SK-N-SH treated with all-trans-retinoic acid at 6 μM for 48 hours (cell line): ENCODE measurements at regions not wholly inside any gene's neighbourhood (a gene's known extent, or its start where the extent isn't known, plus 50 kb on each side); places are given as distances from the start of the nearest gene placed in this dataset.

ENCODE experiments used
- ATAC-seq: fragments of 200-7000 bp; cut with Tn5 transposase; 3 replicates; pipeline ENCODE4 v1.9.1; 2020; ENCODE audit warnings: mild to moderate bottlenecking, moderate library complexity
- ARNTL ChIP-seq: fragments of 450-650 bp; formaldehyde crosslinking; IDR thresholded peaks from 2 replicates; pipeline ENCODE4 v1.5.0; 2020; ENCODE audit warnings: low read depth, mild to moderate bottlenecking, moderate library complexity, borderline replicate concordance
- BACH2 ChIP-seq: fragments of 250-450 bp; sonication (Bioruptor Pico); IDR thresholded peaks from 2 replicates; pipeline ENCODE4 v1.9.0; 2021; ENCODE audit warnings: mild to moderate bottlenecking, borderline replicate concordance
- CREB5 ChIP-seq: fragments of 250-450 bp; sonication (Bioruptor Pico); IDR thresholded peaks from 2 replicates; pipeline ENCODE4 v1.5.1; 2020; ENCODE audit warnings: low read depth, mild to moderate bottlenecking, moderate library complexity
- CSDC2 ChIP-seq: fragments of 250-450 bp; sonication (Bioruptor Pico); IDR thresholded peaks from 2 replicates; pipeline ENCODE4 v1.5.0; 2020; ENCODE audit warnings: mild to moderate bottlenecking, moderate library complexity
- CSRNP3 ChIP-seq: fragments of 250-450 bp; sonication (Bioruptor Pico); IDR thresholded peaks from 2 replicates; pipeline ENCODE4 v1.5.1; 2021; ENCODE audit warnings: mild to moderate bottlenecking, moderate library complexity
- ESRRG ChIP-seq: fragments of 250-450 bp; sonication (Bioruptor Pico); IDR thresholded peaks from 2 replicates; pipeline ENCODE4 v1.6.1; 2021; ENCODE audit warnings: mild to moderate bottlenecking
- GLIS3 ChIP-seq: fragments of 250-450 bp; sonication (Bioruptor Pico); IDR thresholded peaks from 2 replicates; pipeline ENCODE4 v1.5.0; 2020; ENCODE audit warnings: mild to moderate bottlenecking, moderate library complexity
- ISL1 ChIP-seq: fragments of 250-450 bp; sonication (Bioruptor Pico); IDR thresholded peaks from 2 replicates; pipeline ENCODE4 v2.1.2; 2022; ENCODE audit warnings: mild to moderate bottlenecking, moderate library complexity
- OSR1 ChIP-seq: fragments of 250-450 bp; sonication (Bioruptor Pico); IDR thresholded peaks from 2 replicates; pipeline ENCODE4 v1.8.0; 2022; ENCODE audit warnings: moderate library complexity, mild to moderate bottlenecking, inconsistent platforms
- PPARA ChIP-seq: fragments of 250-450 bp; sonication (Bioruptor Pico); IDR thresholded peaks from 2 replicates; pipeline ENCODE4 v1.5.0; 2020; ENCODE audit warnings: mild to moderate bottlenecking, borderline replicate concordance
- TCF4 ChIP-seq: fragments of 250-450 bp; sonication (Bioruptor Pico); IDR thresholded peaks from 2 replicates; pipeline ENCODE4 v1.8.0; 2021; ENCODE audit warnings: mild to moderate bottlenecking, moderate library complexity, borderline replicate concordance
- TOX ChIP-seq: fragments of 250-450 bp; sonication (Bioruptor Pico); IDR thresholded peaks from 2 replicates; pipeline ENCODE4 v1.8.0; 2021; ENCODE audit warnings: mild to moderate bottlenecking, moderate library complexity, borderline replicate concordance
- ZC3H10 ChIP-seq: fragments of 250-450 bp; sonication (Bioruptor Pico); IDR thresholded peaks from 2 replicates; pipeline ENCODE4 v1.5.1; 2021; ENCODE audit warnings: mild to moderate bottlenecking, moderate library complexity
- ZFP3 ChIP-seq: fragments of 250-450 bp; sonication (Bioruptor Pico); IDR thresholded peaks from 2 replicates; pipeline ENCODE4 v1.5.0; 2020; ENCODE audit warnings: mild to moderate bottlenecking, moderate library complexity
- ZFP30 ChIP-seq: fragments of 450-650 bp; formaldehyde crosslinking; IDR thresholded peaks from 2 replicates; pipeline ENCODE4 v1.5.0; 2022; ENCODE audit warnings: mild to moderate bottlenecking, moderate library complexity
- ZNF565 ChIP-seq: fragments of 450-650 bp; formaldehyde crosslinking; conservative IDR thresholded peaks from 2 replicates; pipeline ENCODE4 v1.5.0; 2020; ENCODE audit warnings: low read depth, mild to moderate bottlenecking, moderate library complexity
- ZNF70 ChIP-seq: fragments of 450-650 bp; formaldehyde crosslinking; IDR thresholded peaks from 2 replicates; pipeline ENCODE4 v1.5.0; 2020; ENCODE audit warnings: mild to moderate bottlenecking, moderate library complexity
- ZNF8 ChIP-seq: fragments of 450-650 bp; formaldehyde crosslinking; IDR thresholded peaks from 2 replicates; pipeline ENCODE4 v1.5.0; 2020; ENCODE audit warnings: mild to moderate bottlenecking, moderate library complexity
- TF ChIP-seq, protein P1 (sequence below): fragments of 250-450 bp; sonication (Bioruptor Pico); IDR thresholded peaks from 2 replicates; pipeline ENCODE4 v1.5.0; 2020; ENCODE audit warnings: mild to moderate bottlenecking, moderate library complexity
- TF ChIP-seq, protein P2 (sequence below): fragments of 250-450 bp; sonication (Bioruptor Pico); IDR thresholded peaks from 2 replicates; pipeline ENCODE4 v1.8.0; 2020; ENCODE audit warnings: mild to moderate bottlenecking, moderate library complexity, borderline replicate concordance
- TF ChIP-seq, protein P3 (sequence below): fragments of 250-450 bp; sonication (Bioruptor Pico); IDR thresholded peaks from 2 replicates; pipeline ENCODE4 v1.8.0; 2021; ENCODE audit warnings: low read depth, mild to moderate bottlenecking, moderate library complexity, borderline replicate concordance

GRCh38 chrX:51026862-51027261 lies 116.3 kb downstream of the BMP15 start:
- no peak for ATAC-seq
- TF ChIP-seq BACH2, result no peak

- ATAC-seq, result no peak
- TF ChIP-seq ISL1 (CRISPR knock-in tag) (no peak), PPARA (CRISPR knock-in tag) (no peak), ESRRG (no peak), TCF4 (CRISPR knock-in tag) (no peak), ARNTL (CRISPR knock-in tag) (no peak), CREB5 (CRISPR knock-in tag) (no peak), TOX (CRISPR knock-in tag) (no peak), ZFP3 (no peak), CSRNP3 (CRISPR knock-in tag) (no peak), GLIS3 (no peak), ZFP30 (CRISPR knock-in tag) (no peak)
- TF ChIP-seq, protein P1, sequence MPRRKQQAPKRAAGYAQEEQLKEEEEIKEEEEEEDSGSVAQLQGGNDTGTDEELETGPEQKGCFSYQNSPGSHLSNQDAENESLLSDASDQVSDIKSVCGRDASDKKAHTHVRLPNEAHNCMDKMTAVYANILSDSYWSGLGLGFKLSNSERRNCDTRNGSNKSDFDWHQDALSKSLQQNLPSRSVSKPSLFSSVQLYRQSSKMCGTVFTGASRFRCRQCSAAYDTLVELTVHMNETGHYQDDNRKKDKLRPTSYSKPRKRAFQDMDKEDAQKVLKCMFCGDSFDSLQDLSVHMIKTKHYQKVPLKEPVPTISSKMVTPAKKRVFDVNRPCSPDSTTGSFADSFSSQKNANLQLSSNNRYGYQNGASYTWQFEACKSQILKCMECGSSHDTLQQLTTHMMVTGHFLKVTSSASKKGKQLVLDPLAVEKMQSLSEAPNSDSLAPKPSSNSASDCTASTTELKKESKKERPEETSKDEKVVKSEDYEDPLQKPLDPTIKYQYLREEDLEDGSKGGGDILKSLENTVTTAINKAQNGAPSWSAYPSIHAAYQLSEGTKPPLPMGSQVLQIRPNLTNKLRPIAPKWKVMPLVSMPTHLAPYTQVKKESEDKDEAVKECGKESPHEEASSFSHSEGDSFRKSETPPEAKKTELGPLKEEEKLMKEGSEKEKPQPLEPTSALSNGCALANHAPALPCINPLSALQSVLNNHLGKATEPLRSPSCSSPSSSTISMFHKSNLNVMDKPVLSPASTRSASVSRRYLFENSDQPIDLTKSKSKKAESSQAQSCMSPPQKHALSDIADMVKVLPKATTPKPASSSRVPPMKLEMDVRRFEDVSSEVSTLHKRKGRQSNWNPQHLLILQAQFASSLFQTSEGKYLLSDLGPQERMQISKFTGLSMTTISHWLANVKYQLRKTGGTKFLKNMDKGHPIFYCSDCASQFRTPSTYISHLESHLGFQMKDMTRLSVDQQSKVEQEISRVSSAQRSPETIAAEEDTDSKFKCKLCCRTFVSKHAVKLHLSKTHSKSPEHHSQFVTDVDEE (CRISPR knock-in tag), result no peak
- TF ChIP-seq, protein P2, sequence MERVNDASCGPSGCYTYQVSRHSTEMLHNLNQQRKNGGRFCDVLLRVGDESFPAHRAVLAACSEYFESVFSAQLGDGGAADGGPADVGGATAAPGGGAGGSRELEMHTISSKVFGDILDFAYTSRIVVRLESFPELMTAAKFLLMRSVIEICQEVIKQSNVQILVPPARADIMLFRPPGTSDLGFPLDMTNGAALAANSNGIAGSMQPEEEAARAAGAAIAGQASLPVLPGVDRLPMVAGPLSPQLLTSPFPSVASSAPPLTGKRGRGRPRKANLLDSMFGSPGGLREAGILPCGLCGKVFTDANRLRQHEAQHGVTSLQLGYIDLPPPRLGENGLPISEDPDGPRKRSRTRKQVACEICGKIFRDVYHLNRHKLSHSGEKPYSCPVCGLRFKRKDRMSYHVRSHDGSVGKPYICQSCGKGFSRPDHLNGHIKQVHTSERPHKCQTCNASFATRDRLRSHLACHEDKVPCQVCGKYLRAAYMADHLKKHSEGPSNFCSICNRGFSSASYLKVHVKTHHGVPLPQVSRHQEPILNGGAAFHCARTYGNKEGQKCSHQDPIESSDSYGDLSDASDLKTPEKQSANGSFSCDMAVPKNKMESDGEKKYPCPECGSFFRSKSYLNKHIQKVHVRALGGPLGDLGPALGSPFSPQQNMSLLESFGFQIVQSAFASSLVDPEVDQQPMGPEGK, result no peak
- TF ChIP-seq, protein P3, sequence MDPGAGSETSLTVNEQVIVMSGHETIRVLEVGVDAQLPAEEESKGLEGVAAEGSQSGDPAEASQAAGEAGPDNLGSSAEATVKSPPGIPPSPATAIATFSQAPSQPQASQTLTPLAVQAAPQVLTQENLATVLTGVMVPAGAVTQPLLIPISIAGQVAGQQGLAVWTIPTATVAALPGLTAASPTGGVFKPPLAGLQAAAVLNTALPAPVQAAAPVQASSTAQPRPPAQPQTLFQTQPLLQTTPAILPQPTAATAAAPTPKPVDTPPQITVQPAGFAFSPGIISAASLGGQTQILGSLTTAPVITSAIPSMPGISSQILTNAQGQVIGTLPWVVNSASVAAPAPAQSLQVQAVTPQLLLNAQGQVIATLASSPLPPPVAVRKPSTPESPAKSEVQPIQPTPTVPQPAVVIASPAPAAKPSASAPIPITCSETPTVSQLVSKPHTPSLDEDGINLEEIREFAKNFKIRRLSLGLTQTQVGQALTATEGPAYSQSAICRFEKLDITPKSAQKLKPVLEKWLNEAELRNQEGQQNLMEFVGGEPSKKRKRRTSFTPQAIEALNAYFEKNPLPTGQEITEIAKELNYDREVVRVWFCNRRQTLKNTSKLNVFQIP (CRISPR knock-in tag), result no peak
These were observed 125.2 kb downstream of the BMP15 start for GRCh38 chrX:51035746-51036145.

DNA sequence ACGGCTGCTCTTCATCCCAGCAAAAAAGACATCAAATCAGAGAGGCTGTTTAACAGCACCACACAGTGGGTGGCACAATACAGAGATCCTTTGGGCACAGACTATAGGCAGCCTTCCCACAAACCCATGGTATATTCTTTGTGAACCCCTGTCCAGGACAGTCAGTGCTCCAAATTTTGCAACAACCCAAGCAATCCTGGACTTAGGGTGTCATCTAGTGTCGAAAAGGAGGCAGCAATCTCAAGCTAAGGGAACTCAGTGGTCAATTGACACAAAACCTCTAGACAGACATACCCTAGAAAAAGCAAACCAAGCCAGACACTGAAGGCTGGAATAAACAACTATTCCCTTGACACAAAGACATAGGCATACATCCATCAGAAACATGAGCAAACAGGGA lies 137.4 kb downstream of the BMP15 start:
- ATAC-seq, result no peak
- TF ChIP-seq, protein P2, result no peak
- TF ChIP-seq GLIS3 (no peak), OSR1 (CRISPR knock-in tag) (no peak), ZFP3 (no peak), ISL1 (CRISPR knock-in tag) (no peak), ZNF565 (CRISPR knock-in tag) (no peak), CREB5 (CRISPR knock-in tag) (no peak), ZFP30 (CRISPR knock-in tag) (no peak), TCF4 (CRISPR knock-in tag) (no peak), PPARA (CRISPR knock-in tag) (no peak), ZNF8 (CRISPR knock-in tag) (no peak), CSDC2 (no peak), ZC3H10 (CRISPR knock-in tag) (no peak), BACH2 (no peak), ZNF70 (CRISPR knock-in tag) (no peak), TOX (CRISPR knock-in tag) (no peak)
- TF ChIP-seq, protein P3 (CRISPR knock-in tag), result no peak
